ENCODE measurements at regions not wholly inside any gene's neighbourhood (a gene's known extent, or its start where the extent isn't known, plus 50 kb on each side); places are given as distances from the start of the nearest gene placed in this dataset.
"Not testable (repeated sequence)": the region's sequence is repeated elsewhere in the genome, so short reads cannot be mapped to it uniquely, and the experiment has no call there.

GRCh38 chr2:172260336-172260735 lies 157.6 kb upstream of the DLX2 start:
- Mint-ChIP-seq H3K4me1 (ENCODE audit: low read depth, unreplicated experiment) (no peaks in the 10 kb centered on the region), H3K4me3 (ENCODE audit: unreplicated experiment) (no peak overlapping the region), H3K27ac (ENCODE audit: unreplicated experiment) (no peak overlapping the region), H3K27me3 (ENCODE audit: insufficient read depth, unreplicated experiment) (no peaks in the 10 kb centered on the region), H3K36me3 (ENCODE audit: insufficient read depth, unreplicated experiment) (no peaks in the 10 kb centered on the region), H3K9me3 (ENCODE audit: unreplicated experiment) (no peaks in the 10 kb centered on the region)
- TF ChIP-seq, protein P1, sequence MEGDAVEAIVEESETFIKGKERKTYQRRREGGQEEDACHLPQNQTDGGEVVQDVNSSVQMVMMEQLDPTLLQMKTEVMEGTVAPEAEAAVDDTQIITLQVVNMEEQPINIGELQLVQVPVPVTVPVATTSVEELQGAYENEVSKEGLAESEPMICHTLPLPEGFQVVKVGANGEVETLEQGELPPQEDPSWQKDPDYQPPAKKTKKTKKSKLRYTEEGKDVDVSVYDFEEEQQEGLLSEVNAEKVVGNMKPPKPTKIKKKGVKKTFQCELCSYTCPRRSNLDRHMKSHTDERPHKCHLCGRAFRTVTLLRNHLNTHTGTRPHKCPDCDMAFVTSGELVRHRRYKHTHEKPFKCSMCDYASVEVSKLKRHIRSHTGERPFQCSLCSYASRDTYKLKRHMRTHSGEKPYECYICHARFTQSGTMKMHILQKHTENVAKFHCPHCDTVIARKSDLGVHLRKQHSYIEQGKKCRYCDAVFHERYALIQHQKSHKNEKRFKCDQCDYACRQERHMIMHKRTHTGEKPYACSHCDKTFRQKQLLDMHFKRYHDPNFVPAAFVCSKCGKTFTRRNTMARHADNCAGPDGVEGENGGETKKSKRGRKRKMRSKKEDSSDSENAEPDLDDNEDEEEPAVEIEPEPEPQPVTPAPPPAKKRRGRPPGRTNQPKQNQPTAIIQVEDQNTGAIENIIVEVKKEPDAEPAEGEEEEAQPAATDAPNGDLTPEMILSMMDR (IDR thresholded peaks at IDR 0.05; ENCODE audit: insufficient read depth in 1 of 2, low read depth in 1 of 2, low read length in 1 of 2, severe bottlenecking in 1 of 2, unreplicated experiment in 1 of 2) = no peak
- Histone ChIP-seq H3K9me3 (no peaks in the 10 kb centered on the region; the same call in 1 of the 2 replicates), H3K4me1 (no peaks in the 10 kb centered on the region), H3K36me3 (ENCODE audit: control insufficient read depth, insufficient read depth, low read length) (no peaks in the 10 kb centered on the region), H3K4me3 (ENCODE audit: low read depth, low read length) (no peak overlapping the region), H3K27me3 (replicated peaks; ENCODE audit: control insufficient read depth, insufficient read depth, low read length) (no peaks in the 10 kb centered on the region)
- no peak for DNase-seq
- ChIA-PET POLR2A (no interaction called here), CTCF (no interaction called here)
- BruUV-seq (replicated peaks) = no TSS peak
- intact Hi-C loops (cut with micrococcal nuclease; ENCODE audit: unreplicated experiment) = no loop called here

- intact Hi-C loops (cut with micrococcal nuclease; ENCODE audit: unreplicated experiment) = no loop called here
Measured at GRCh38 chr2:172261292-172261691, 158.6 kb upstream of the DLX2 start.

GRCh38 chr2:172262486-172262885 lies 159.8 kb upstream of the DLX2 start:
- no peaks in the 10 kb centered on the region for H3K27me3 ChIP-seq (replicated peaks; ENCODE audit: control insufficient read depth, insufficient read depth, low read length)
- no peak overlapping the region for H3K27ac Mint-ChIP-seq (ENCODE audit: unreplicated experiment)

More at GRCh38 chr2:172261292-172261691, 158.6 kb upstream of the DLX2 start:
- no peaks in the 10 kb centered on the region for H3K27me3 Mint-ChIP-seq (ENCODE audit: insufficient read depth, unreplicated experiment)
- H3K36me3 Mint-ChIP-seq (ENCODE audit: insufficient read depth, unreplicated experiment) = no peaks in the 10 kb centered on the region
- ChIA-PET POLR2A (no interaction called here), CTCF (no interaction called here)
- no peaks in the 10 kb centered on the region for H3K9me3 Mint-ChIP-seq (ENCODE audit: unreplicated experiment)
- no TSS peak for BruUV-seq (replicated peaks)
- H3K4me3 Mint-ChIP-seq (ENCODE audit: unreplicated experiment) = no peak overlapping the region
- Histone ChIP-seq H3K4me3 (ENCODE audit: low read depth, low read length) (no peak overlapping the region), H3K9me3 (no peaks in the 10 kb centered on the region; the same call in 1 of the 2 replicates), H3K36me3 (ENCODE audit: control insufficient read depth, insufficient read depth, low read length) (no peaks in the 10 kb centered on the region), H3K4me1 (no peaks in the 10 kb centered on the region), H3K27me3 (replicated peaks; ENCODE audit: control insufficient read depth, insufficient read depth, low read length) (no peaks in the 10 kb centered on the region)
- no peak overlapping the region for H3K27ac Mint-ChIP-seq (ENCODE audit: unreplicated experiment)
- TF ChIP-seq, protein P1 (IDR thresholded peaks at IDR 0.05; ENCODE audit: insufficient read depth in 1 of 2, low read depth in 1 of 2, low read length in 1 of 2, severe bottlenecking in 1 of 2, unreplicated experiment in 1 of 2) = no peak
- H3K4me1 Mint-ChIP-seq (ENCODE audit: low read depth, unreplicated experiment) = no peaks in the 10 kb centered on the region
- DNase-seq = no peak

GRCh38 chr2:172264820-172265219 lies 162.1 kb upstream of the DLX2 start:
- H3K36me3 Mint-ChIP-seq (ENCODE audit: insufficient read depth, unreplicated experiment); H3K4me1 ChIP-seq; BruUV-seq (replicated peaks); H3K9me3 ChIP-seq; H3K4me1 Mint-ChIP-seq (ENCODE audit: low read depth, unreplicated experiment); H3K27me3 ChIP-seq (replicated peaks; ENCODE audit: control insufficient read depth, insufficient read depth, low read length); intact Hi-C loops (cut with micrococcal nuclease; ENCODE audit: unreplicated experiment); CTCF ChIA-PET; POLR2A ChIA-PET; H3K27me3 Mint-ChIP-seq (ENCODE audit: insufficient read depth, unreplicated experiment); H3K4me3 ChIP-seq (ENCODE audit: low read depth, low read length); H3K36me3 ChIP-seq (ENCODE audit: control insufficient read depth, insufficient read depth, low read length); H3K27ac Mint-ChIP-seq (ENCODE audit: unreplicated experiment); H3K9me3 Mint-ChIP-seq (ENCODE audit: unreplicated experiment); H3K4me3 Mint-ChIP-seq (ENCODE audit: unreplicated experiment); DNase-seq: not testable (repeated sequence)

More at GRCh38 chr2:172262486-172262885, 159.8 kb upstream of the DLX2 start:
- Histone ChIP-seq H3K4me3 (ENCODE audit: low read depth, low read length) (no peak overlapping the region), H3K9me3 (no peaks in the 10 kb centered on the region; the same call in 1 of the 2 replicates), H3K4me1 (no peaks in the 10 kb centered on the region), H3K36me3 (ENCODE audit: control insufficient read depth, insufficient read depth, low read length) (no peaks in the 10 kb centered on the region)
- DNase-seq = no peak
- Mint-ChIP-seq H3K27me3 (ENCODE audit: insufficient read depth, unreplicated experiment) (no peaks in the 10 kb centered on the region), H3K9me3 (ENCODE audit: unreplicated experiment) (no peaks in the 10 kb centered on the region), H3K36me3 (ENCODE audit: insufficient read depth, unreplicated experiment) (no peaks in the 10 kb centered on the region), H3K4me3 (ENCODE audit: unreplicated experiment) (no peak overlapping the region), H3K4me1 (ENCODE audit: low read depth, unreplicated experiment) (no peaks in the 10 kb centered on the region)
- no TSS peak for BruUV-seq (replicated peaks)
- CTCF ChIA-PET = no interaction called here
- POLR2A ChIA-PET = no interaction called here
- TF ChIP-seq, protein P1 (IDR thresholded peaks at IDR 0.05; ENCODE audit: insufficient read depth in 1 of 2, low read depth in 1 of 2, low read length in 1 of 2, severe bottlenecking in 1 of 2, unreplicated experiment in 1 of 2) = no peak
- intact Hi-C loops (cut with micrococcal nuclease; ENCODE audit: unreplicated experiment) = no loop called here

GRCh38 chr2:172269507-172270244 lies 157.7 kb upstream of the ITGA6 start:
- H3K36me3 ChIP-seq (ENCODE audit: control insufficient read depth, insufficient read depth, low read length); H3K27me3 Mint-ChIP-seq (ENCODE audit: insufficient read depth, unreplicated experiment); H3K4me3 ChIP-seq (ENCODE audit: low read depth, low read length); POLR2A ChIA-PET; H3K9me3 ChIP-seq; H3K4me1 Mint-ChIP-seq (ENCODE audit: low read depth, unreplicated experiment); H3K27ac Mint-ChIP-seq (ENCODE audit: unreplicated experiment); H3K4me1 ChIP-seq; intact Hi-C loops (cut with micrococcal nuclease; ENCODE audit: unreplicated experiment); H3K4me3 Mint-ChIP-seq (ENCODE audit: unreplicated experiment); BruUV-seq (replicated peaks); H3K9me3 Mint-ChIP-seq (ENCODE audit: unreplicated experiment); DNase-seq; H3K36me3 Mint-ChIP-seq (ENCODE audit: insufficient read depth, unreplicated experiment); H3K27me3 ChIP-seq (replicated peaks; ENCODE audit: control insufficient read depth, insufficient read depth, low read length): not testable (repeated sequence)
- CTCF ChIA-PET = interaction anchor here (0.8 kb wide), 1 partner anchor 192 kb away, joined by 4 read pairs; no protein-coding TSS in a partner anchor
